ENCODE measurements at regions not wholly inside any gene's neighbourhood (a gene's known extent, or its start where the extent isn't known, plus 50 kb on each side); places are given as distances from the start of the nearest gene placed in this dataset.

DNA sequence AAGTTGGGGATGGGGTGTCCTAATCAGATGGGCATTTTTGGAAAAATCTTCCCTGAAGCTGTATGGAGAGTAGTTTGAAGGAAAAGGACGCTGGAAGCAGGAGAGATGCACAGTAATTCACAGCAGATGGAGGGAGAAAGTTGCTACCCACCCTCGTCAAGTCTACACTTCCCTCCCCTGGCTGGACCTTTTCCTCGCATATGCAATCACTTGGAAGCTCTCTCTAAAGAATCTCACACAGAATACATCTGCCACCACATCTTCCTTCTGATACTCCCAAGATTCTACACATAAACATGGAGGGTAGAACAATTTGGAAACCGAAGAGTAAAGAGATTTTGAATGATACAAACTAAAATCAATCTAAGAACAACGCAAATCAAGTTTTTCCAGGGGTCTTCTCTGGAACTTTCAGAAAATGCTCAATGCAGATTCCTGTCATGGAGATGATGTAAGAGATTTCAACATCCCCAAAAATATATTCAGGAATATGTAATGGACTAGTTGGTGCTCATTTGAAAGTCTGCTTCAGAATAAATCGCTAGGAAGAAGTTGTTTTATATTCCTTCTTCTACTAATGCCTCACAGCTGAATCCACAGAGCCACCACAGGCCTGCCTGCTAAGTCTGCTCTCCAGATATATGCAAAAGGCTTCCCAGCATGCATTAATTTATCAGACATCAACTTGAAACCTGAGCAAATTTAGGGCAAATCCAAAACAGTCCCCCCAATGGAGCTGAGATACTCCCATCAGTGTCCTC is 291.5 kb downstream of the LRATD1 start:
- no peaks in the 10 kb centered on the region for H3K9me3 ChIP-seq
- no peak for ATAC-seq
- TF ChIP-seq, protein P1, sequence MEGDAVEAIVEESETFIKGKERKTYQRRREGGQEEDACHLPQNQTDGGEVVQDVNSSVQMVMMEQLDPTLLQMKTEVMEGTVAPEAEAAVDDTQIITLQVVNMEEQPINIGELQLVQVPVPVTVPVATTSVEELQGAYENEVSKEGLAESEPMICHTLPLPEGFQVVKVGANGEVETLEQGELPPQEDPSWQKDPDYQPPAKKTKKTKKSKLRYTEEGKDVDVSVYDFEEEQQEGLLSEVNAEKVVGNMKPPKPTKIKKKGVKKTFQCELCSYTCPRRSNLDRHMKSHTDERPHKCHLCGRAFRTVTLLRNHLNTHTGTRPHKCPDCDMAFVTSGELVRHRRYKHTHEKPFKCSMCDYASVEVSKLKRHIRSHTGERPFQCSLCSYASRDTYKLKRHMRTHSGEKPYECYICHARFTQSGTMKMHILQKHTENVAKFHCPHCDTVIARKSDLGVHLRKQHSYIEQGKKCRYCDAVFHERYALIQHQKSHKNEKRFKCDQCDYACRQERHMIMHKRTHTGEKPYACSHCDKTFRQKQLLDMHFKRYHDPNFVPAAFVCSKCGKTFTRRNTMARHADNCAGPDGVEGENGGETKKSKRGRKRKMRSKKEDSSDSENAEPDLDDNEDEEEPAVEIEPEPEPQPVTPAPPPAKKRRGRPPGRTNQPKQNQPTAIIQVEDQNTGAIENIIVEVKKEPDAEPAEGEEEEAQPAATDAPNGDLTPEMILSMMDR (IDR thresholded peaks at IDR 0.05), result no peak
- TF ChIP-seq POLR2A (IDR thresholded peaks at IDR 0.05), result no peak
- H3K4me3 ChIP-seq, result no peak overlapping the region
- intact Hi-C loops (cut with DNase I), result no loop called here
- H3K36me3 ChIP-seq, result no peaks in the 10 kb centered on the region
- no peaks in the 10 kb centered on the region for H3K27me3 ChIP-seq
- WGBS (ENCODE audit: insufficient coverage, low coverage, low lambda C conversion rate, missing lambda C conversion rate), result 39% methylated on average over 6 of the region's 6 CpGs
- H3K4me1 ChIP-seq, result no peaks in the 10 kb centered on the region
- DNase-seq, result no peak
- no peak overlapping the region for H3K27ac ChIP-seq

DNA sequence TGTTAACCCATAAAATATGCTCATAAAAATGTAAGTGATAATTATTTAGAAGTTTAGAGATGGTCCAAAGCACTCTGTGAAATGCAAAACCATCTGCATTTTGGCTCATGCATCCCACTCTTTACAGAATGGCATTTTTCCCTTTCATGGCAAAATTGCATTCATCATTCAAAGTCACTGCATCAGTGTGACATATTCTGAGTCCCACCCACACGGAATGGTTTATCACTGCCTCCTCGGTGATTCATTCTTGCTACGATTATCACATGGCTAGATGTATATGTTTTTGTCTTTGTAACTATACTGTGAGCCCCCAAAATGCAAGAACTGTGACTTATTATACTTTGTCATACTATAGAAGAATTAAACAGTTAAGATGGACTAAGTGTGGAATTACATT is 293.0 kb downstream of the LRATD1 start:
- no peaks in the 10 kb centered on the region for H3K36me3 ChIP-seq
- TF ChIP-seq, protein P1 (IDR thresholded peaks at IDR 0.05), result no peak
- TF ChIP-seq POLR2A (IDR thresholded peaks at IDR 0.05), result no peak
- no peak overlapping the region for H3K27ac ChIP-seq
- H3K27me3 ChIP-seq, result no peaks in the 10 kb centered on the region
- no peaks in the 10 kb centered on the region for H3K9me3 ChIP-seq
- no peak overlapping the region for H3K4me3 ChIP-seq
- DNase-seq (no peak), ATAC-seq (no peak)
- WGBS (ENCODE audit: insufficient coverage, low coverage, low lambda C conversion rate, missing lambda C conversion rate), result 70% methylated on average over 3 of the region's 3 CpGs
- H3K4me1 ChIP-seq, result no peaks in the 10 kb centered on the region
- intact Hi-C loops (cut with DNase I), result no loop called here

DNA sequence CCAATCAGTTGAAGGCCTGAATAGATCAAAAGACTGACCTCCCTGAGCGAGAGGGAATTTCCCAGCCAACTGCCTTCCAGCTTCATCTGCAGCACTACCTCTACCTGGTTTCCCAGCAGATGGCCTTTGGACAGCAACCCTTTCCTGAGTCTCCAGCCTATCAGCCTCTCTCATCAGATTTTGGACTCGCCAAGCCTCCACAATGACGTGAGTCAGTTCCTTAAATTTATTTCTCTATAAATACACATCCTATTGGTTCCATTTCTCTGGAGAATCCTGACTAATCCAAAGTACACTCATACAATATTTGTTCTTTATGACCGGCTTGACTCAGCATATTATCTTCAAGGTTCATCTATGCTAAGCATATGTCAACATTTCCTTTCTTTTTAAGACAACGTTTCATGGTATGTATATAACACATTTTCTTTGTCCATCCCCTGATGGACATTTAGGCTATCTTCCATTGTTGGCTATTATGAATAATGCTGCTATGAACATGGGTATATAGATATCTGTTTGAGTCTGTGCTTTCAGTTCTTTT is 294.6 kb downstream of the LRATD1 start:
- H3K4me1 ChIP-seq, result no peaks in the 10 kb centered on the region
- H3K4me3 ChIP-seq, result no peak overlapping the region
- intact Hi-C loops (cut with DNase I), result no loop called here
- H3K27me3 ChIP-seq, result no peaks in the 10 kb centered on the region
- DNase-seq, result no peak
- H3K9me3 ChIP-seq, result no peaks in the 10 kb centered on the region
- ATAC-seq, result no peak
- H3K27ac ChIP-seq, result no peak overlapping the region
- no peaks in the 10 kb centered on the region for H3K36me3 ChIP-seq
- no peak for TF ChIP-seq POLR2A (IDR thresholded peaks at IDR 0.05)
- TF ChIP-seq, protein P1 (IDR thresholded peaks at IDR 0.05), result no peak
- 52% methylated on average over 5 of the region's 5 CpGs for WGBS (ENCODE audit: insufficient coverage, low coverage, low lambda C conversion rate, missing lambda C conversion rate)

DNA sequence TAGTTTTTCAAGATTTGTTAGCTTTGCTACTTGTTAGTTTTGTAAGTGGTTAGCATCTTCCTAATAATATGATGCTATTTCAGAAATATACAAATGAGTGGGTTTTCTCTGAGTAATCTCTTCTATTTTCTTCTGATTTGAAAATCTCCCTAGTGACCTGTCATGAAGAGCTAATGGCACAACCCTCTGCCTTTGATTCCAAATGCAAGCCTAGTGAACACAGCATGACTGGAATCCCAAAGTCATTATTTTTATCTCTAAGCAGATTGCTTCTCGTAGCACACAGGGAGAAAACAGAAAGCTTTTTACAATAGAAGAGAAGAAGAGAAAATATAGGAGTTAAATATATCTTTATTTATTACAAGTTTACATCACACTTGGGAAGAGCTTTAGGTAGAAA is 295.5 kb downstream of the LRATD1 start:
- TF ChIP-seq, protein P1 (IDR thresholded peaks at IDR 0.05), result no peak
- TF ChIP-seq POLR2A (IDR thresholded peaks at IDR 0.05), result no peak
- Histone ChIP-seq H3K27me3 (no peaks in the 10 kb centered on the region), H3K4me3 (no peak overlapping the region), H3K4me1 (no peaks in the 10 kb centered on the region), H3K9me3 (no peaks in the 10 kb centered on the region), H3K36me3 (no peaks in the 10 kb centered on the region), H3K27ac (no peak overlapping the region)
- ATAC-seq (no peak), DNase-seq (no peak)
- intact Hi-C loops (cut with DNase I), result no loop called here
- 24% methylated on average over 1 of the region's 1 CpG for WGBS (ENCODE audit: insufficient coverage, low coverage, low lambda C conversion rate, missing lambda C conversion rate)
